Activated CD4-positive, alpha-beta T cell treated with anti-CD3 and anti-CD28 coated beads, Interleukin-2, amount 50 U/mL, for 16 hours (primary cell): ENCODE measurements at regions not wholly inside any gene's neighbourhood (a gene's known extent, or its start where the extent isn't known, plus 50 kb on each side); places are given as distances from the start of the nearest gene placed in this dataset.
A peak's percentile ranks its signal among the peaks of the same experiment; 100 is the strongest.
"Not testable (repeated sequence)": the region's sequence is repeated elsewhere in the genome, so short reads cannot be mapped to it uniquely, and the experiment has no call there.

Source experiments
- DNase-seq: peaks from one replicate; pipeline ENCODE4 v3.0.0-alpha.2; 2020

DNA sequence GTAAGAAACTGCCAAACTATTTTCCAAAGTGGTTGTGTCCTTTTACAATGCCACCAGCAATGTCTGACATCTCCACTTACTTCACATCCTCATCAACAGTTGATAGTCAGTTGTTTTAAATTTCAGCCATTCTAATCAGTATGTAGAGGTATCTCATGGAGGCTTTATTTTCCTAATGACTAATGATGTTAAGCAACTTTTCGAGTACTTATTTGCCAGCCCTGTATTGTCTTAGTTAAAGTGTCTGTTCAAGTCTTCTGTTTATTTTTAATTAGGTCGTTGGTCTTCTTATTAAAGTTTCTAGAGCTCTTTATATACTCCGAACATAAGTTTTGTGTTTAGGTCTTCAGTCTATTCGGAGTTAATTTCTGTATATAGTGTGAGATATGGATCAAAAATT lies 54.9 kb upstream of the NBPF12 start:
- not testable (repeated sequence) for DNase-seq

DNA sequence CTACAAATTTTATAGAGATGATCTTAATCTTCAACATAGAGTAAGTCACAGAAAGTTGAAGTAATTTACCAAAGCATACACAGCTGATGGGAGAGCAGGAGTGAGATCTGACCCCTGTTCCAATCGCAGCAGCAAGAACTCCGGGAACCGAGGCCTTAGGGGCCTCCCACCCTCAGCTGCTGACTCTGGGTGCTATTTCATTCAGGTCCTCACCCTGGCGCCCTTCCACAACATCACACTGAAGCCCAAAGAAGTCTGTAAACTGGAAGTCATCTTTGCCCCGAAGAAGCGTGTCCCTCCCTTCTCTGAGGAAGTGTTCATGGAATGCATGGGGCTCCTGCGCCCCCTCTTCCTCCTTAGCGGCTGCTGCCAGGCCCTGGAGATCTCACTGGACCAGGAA lies 57.0 kb upstream of the NBPF12 start:
- not testable (repeated sequence) for DNase-seq

DNA sequence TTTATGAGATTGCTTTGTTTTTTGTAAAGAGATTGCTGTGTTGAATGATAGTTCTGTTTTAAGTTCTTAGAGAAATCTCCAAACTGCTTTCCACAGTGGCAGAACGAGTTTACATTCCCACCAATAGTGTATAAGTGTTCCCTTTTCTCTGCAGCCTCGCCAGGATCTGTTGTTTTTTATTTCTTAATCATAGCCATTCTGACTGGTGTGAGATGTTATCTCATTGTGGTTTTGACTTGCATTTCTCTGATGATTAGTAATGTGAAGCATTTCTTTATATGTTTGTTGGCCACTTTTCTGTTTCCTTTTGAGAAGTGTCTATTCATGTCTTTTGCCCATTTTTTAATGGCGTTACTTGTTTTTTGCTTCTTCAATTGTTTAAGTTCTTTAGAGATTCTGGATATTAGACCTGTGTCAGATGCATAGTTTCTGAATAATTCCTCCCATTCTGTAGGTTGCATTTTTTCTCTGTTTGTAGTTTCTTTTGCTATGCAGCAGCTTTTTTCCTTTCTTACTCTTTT lies 74.3 kb upstream of the NBPF12 start:
- not testable (repeated sequence) for DNase-seq

DNA sequence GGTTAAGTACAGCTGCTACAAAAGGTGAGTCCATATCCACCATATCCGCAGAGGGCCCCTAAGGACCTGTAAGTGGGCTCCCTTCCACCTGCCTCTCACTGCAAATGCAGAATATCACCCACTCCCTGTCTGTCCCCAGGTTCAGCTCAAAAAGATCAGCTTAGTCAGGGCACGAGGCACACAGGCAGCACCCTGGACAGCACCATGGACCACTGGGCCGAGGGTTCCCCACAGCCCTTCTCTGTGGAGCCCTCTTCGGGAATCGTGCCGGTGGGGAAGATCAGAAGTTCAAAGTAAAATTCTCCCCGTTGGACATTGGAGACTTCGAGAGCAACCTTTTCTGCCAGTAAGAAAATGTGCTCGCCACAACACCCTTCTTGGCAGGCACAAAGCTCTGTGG lies 85.0 kb upstream of the NBPF12 start:
- not testable (repeated sequence) for DNase-seq

DNA sequence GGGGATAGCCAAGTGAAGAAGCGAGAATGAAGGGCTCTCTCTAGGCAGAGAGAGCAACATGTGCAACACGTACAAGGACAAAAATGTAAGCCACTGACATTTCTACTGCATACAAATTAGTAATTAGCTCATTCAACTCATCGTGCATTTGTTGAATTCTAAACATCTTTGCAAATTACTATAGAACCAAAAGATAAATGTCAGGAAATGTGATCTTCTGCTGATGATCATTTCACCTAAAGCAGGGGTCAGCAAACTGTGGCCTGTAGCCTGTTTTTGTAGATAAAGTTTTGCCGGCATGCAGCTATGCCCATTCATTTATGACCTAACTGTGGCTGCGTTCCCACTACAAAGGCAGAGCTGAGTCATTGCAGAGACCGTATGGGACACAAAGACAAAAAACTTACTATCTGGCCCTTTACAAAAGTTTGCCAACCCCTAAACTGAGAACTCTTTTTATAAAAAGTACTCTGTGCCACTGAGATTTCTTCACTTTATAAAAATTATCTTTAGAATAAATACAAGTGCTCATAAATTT lies 87.7 kb upstream of the NBPF12 start:
- peak; percentile 0 for DNase-seq

DNA sequence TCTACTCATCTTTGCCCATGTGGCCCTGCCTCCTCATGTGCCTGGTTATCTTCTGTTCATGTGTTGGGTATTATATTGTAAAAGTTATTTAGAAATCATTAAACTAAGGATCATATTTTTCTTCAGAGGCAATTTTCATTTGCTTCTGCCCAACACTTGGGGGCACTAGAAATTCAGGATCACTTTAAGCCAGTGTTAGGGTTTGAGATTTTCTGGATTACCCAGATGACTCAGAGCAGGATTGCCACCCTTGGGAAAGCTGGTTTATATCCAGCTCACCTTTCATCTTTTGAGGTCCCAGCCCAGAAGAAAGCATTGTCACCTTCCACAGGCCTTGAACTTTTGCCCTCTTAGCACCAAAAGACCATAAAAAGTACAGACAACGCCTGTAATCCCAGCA lies 99.4 kb upstream of the NBPF12 start:
- DNase-seq = not testable (repeated sequence)

DNA sequence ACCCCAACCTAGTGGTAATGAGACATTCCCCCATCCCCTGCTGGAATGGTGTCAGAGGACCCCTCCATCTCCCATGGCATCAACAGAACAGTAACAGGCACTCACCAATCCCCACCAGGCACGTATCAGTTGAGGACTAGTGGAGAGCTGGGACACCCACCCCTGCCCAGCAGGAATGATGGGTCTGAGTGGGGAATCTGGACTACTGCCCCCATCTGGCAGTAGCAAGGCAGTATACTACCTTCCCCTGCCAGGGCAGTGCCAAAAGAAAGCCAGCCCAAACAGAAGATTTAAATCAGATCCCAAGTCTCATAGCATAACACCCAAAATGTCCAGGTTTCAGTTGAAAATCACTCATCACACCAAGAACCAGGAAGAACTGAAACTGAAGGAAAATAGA lies 111.2 kb upstream of the NBPF12 start:
- not testable (repeated sequence) for DNase-seq

DNA sequence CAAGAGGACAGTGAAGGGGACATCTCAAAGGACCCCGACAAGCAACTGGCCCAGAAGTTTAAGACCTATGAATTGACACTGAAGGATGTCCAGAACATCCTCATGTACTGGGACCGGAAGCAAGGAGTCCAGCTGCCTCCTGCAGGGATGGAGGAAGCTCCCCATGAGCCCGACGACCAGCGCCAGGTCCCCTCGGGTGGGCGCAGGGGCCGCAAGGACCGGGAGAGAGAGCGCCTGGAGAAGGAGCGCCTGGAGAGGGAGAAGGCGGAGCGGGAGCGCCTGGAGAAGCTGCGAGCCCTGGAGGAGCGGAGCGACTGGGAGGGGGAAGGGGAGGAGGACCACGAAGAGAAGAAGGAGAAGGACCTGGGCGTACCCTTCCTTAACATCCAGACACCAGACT lies 143.9 kb upstream of the NBPF12 start:
- DNase-seq = not testable (repeated sequence)

DNA sequence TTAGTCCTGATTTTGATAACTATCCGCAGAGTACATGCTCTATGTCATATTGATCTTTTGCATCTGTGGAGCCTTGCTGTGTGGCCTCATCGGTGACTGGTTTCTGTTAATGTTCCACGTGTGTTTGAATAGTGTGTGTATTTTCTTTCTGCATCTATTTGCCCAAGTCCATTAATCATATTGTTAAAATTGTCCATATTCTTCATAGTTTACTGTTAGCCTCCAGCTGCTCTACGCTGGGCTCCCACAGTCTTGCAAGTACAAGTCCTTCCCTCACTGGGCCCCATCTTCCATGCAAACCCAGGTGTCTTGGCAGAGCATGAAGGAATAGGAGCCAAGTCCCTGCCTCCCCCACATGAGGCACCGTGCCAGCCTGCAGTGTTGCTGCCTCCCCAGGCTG lies 145.4 kb upstream of the NBPF12 start:
- DNase-seq = not testable (repeated sequence)

DNA sequence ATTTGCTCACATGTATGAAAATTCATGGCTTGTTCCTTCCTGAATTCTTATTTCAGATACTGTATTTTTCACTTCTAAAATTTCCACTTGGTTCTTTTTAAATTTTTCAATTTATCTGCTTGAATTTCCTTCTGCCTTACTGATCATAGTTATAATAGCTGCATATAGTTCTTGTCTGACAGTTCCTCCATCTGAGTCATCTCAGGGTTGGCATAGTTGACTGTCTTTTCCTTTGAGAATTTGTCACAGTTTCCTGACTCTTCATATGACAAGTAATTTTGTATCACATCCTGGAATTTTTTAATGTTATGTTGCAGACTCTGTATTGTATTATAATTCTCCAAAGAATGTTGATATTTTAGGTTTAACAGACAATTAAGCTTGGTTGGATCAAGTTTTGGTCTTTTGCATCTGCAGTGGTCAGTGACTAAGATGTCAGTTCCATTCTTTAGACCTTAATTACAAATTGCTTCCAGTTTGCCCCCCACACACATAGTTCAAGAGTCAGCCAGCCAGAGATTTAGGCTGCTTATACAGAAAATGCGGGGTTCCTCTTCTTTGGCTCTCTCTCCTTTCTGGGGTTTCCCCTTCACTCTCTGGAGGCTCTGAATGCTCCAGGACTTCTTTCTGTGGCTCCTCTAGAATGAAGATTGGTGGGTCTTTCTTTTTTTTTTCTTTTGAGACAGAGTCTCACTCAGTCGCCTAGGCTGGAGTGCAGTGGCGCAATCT lies 153.7 kb upstream of the NBPF12 start:
- not testable (repeated sequence) for DNase-seq

DNA sequence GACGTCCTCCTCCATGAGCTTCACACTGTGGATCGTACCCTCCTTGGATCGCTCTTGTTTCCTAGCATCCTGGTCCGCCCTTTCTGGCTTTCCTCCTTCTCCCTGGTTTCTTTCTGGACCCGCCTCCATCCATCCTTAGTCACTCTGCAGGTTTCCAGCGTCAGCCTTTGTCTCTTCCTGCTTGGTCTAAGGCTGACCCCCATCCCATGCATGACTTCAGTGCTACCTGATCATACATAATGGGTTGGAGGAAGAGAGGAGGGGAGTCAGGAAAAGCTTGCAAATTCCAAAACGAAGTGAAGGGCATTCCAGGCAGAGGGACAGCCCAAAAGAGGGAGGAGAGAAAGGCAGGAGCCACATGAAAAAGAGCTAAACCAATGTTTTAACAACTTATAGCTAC lies 156.9 kb upstream of the NBPF12 start:
- not testable (repeated sequence) for DNase-seq

DNA sequence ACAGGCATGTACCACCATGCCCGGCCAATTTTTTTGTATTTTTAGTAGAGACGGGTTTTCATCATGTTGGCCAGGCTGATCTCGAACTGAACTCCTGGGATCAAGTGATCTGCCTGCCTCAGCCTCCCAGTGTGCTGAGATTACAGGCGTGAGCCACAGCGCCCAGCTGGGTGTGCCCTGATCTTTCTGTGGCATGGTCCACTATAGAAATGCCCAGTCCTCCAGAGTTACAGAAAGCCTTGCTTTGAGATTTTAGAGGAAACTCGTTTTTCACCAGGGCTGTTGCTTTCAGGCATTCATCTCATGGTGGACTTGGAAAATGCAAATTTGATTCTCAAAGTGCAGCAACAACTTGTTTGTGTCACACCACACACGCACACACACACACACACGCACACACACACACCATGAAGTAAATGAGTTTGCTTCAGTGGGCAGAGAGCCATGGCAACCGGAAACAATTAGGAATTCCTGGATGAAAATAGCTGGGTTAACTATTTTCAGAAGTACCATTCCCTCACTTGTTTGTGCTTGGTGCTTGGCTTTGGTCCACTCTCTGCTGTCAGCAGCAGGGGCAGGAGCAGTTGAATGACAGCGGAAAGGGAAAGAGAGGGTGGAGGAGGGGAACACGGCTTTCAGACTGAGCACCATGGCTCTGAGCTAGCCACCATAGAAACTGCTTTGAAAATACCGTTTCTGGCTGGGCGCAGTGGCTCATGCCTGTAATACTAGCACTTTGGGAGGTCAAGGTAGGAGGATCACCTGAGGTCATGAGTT lies 160.1 kb upstream of the NBPF12 start:
- DNase-seq = not testable (repeated sequence)

DNA sequence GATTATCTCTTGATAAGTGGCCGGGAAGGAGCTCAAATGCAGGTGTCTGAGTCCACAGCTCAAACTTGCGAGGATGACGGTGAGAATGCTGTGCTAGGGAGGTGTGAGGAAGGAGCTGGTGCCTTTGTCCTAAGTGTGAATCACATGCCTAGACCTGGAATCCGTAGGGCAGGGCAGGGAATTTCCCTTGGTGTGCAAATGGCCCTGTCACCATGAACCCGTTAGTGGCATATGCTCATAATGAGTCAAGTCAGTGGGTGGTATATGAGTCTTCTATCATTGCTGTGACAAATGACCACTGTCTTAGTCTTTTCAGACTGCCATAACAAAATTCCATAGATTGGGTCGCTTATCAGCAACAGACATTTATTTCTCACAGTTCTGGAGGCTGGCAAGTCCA lies 163.1 kb upstream of the NBPF12 start:
- DNase-seq = not testable (repeated sequence)

DNA sequence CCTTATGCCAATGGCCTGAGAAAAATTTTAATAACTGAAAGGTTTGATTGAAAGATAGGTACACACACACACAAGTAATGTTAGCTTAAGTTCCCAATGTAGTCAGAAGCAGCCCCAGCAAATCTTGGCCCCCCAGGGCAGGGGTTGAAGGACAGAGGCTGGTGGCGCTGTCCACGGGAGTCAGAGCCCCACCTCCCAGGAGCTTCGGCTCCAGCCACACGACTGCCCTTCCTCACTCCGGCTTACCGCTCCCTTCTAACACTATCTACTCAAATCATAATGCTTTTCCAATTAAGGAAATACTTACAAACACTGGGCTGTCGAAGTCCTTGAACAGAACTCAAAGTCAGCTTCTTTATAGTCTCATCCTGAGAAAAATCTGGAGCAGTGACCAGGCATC lies 163.9 kb upstream of the NBPF12 start:
- not testable (repeated sequence) for DNase-seq

DNA sequence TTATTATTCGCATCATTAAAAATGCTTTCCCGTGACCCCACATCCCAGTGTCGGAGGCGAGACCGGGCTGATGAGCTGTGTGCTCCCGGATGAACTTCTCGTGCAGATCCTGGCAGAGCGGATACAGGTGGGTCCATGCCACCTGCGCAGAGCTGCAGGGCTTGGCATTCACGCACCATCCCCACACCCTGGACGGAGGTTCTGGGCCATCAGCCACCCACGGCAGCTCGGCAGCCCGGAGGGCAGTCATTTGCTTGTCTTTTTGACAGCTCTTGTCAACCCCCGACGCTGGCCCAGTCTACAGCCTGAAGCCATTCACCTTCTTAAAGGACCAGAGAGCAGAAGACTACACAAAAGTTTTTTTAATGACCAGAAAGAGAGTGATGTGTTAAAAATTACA lies 166.7 kb upstream of the NBPF12 start:
- DNase-seq = not testable (repeated sequence)

DNA sequence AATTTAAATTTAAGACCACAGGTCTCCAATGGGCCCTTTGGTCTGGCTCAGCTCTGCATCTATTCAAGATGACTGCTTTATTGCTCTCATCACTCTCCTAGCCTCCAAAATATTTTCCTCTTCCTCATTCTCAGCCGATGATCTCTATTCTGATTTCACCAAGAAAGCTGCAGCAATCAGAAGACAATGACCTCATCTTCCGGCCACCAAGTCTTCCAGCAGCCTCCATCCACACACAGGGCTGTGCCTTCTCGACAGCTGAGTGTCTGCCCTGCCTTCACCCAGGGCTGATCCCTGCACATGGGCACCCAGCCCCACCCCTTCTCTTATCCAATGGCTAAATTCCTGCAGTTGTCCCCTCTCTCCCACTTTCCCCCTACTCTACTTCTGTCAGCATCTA lies 167.1 kb upstream of the NBPF12 start:
- DNase-seq = not testable (repeated sequence)

DNA sequence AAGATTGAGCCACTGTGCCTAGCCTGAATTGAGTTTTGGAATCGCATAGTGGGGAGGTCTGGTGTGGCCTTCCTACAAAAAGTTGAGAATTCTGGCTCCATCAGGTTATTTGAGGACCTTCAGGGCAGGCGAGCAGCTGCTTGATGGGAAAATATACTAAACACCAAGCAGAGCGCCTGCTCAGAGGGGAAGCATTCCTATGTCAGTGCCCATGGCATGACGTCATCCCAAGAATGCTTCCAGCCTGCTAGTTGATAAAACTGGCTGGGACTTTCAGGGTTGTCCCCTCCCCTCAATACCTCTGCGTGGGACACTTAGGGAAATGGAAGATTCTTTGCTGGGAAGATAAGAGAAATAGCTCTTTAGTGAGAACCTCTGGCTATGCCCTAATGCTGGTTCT lies 174.9 kb upstream of the NBPF12 start:
- not testable (repeated sequence) for DNase-seq

DNA sequence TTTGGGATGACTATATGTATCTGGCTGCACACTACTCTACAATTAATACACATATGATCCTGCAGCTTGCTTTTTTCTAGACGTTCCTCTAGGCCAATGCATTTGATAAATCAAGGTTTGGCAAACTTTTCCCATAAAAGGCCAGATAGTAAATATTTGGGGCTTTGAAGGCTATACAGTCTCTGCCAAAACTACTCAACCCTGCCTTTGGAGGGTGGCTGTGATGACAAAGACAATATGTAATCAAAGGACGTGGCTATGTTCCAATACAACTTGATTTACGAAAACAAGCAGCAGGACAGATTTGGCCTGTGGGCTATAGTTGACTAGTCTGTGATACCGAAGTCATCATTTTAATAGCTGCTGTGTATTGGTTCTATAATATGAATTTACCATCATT lies 181.3 kb upstream of the NBPF12 start:
- not testable (repeated sequence) for DNase-seq

DNA sequence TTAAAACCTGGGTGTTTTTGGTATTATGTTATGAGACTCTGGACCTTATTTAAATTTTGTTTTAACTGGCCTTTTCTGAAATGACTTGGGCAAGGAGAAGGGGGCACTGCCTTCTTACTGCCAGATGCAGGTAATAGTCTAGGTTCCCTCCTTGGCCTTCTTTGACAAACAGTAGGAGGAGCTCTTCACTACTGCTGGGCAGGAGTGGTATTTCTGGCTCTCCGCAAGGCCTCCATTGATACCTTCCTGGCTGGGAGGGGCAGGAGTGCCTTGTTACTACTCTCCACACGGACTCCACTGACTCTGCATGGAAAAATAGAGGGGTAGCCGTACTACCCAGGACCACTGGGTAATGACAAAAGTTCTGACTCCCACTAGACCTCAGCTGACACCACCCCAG lies 189.4 kb upstream of the NBPF12 start:
- not testable (repeated sequence) for DNase-seq

DNA sequence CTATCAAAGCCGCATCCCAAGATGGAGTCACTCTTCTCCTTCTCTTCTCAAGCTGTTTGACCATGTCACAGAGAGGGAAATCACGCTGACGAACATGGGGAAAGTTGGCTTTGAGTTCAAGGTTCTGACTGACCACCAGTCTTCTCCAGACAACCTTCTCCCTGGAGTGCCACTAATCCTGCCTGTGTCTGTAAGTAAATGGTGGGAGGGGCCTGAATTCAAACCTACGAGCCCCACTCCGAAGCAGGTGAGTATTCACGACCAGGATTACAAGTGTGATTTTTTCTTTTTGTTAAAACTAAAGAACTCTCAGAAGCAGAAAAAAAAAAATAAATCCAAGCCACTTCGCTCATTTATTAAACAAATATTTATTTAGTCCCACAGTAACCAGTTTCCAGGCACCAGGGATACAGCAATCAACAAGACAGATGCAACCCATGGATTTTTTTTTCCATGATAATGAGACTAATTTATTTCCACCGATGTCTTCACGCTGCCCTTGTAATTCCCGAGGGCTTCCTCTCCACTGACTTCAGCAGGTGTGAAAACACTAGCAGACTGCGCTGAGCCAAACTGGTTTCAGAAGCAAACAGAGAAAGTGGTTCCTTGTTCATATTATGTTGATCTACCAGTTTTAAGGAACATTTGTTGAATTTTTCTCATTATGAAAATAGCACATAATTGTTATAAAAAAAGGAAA lies 206.0 kb upstream of the NBPF12 start:
- not testable (repeated sequence) for DNase-seq

DNA sequence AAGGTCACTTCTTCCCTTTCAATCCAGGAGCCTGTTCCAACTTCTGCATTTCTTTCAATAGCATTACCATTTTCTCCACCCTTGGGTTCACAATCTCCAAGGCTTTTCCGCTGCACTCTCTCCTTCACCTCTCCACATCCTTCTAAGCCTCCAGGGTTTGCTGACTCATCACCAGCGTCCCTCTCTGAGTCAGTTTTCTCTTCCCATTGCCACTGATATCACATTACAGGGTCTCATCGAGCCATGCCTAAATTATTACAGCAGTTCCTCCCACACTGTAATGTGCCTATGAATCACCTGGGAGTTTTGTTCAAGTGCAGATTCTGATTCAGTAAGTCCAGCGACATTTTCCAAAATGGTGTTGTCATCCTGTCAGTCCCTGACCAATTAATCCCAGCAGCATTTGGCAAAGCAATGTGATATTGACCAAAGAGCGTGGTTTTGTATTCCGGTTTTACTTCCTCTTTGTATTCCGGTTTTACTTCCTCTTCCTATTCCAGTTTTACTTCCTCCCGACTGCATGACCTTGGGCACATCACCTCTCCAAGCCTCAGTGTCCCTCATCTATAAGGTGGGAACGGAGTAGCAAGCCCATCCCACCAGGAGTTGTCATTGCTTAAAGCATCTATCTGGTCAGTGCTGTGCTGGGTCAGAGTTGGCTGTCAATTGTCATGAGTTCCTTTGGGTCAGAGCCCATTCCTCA lies 208.3 kb upstream of the NBPF12 start:
- DNase-seq = not testable (repeated sequence)

DNA sequence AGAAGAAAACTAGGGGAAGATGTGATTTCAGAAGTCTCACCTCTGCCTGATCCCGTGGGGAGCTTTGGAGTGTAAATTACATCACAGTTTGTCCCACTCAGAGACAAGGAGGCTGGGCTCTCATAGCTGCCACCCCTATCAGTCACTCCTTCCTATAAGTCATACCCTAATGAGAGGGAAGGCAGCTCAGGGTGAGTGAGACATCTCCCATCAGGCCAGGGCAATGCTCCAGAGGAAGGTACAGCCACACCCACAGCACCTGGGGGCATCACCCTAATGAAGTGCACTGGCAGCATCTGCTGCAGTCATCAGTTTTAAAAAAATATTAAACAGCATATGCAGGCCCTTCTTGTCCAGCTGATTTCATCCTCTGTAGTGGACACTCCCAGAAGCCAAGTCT lies 223.1 kb upstream of the NBPF12 start:
- DNase-seq = not testable (repeated sequence)
